COR-L47 (cell line): ENCODE measurements at regions not wholly inside any gene's neighbourhood (a gene's known extent, or its start where the extent isn't known, plus 50 kb on each side); places are given as distances from the start of the nearest gene placed in this dataset.

Source experiments
- DNase-seq: peaks from one replicate; lab custom pipeline; 2025; lab: John Stamatoyannopoulos, UW

DNA sequence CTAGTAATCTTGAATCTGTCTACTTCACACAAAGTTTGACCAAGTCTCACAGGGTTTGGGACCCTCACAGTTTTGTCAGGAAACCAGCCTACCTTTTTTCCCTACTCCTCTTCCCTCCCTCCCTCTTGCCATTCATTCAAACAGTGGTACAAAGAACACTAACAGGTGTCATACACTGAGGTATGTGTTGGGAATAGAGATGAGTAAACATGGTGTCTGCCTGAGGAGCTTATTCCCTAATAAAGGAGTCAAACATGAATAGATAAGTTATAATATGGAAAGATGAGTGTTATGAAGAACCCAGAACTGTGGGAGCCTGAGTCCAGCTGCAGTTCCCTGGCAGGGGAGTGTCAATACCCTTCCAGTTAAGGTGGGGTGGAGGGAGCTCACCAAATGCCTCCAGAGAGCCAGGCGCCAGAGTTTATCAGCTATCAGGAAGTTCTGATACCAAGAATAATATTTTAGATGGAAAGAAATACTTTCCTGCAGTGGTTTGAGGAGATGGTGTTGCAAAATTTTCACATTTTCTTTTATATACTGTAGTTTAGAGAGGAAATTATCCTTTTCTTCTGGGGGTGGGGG lies 183.4 kb upstream of the NR3C1 start:
- no peak for DNase-seq

DNA sequence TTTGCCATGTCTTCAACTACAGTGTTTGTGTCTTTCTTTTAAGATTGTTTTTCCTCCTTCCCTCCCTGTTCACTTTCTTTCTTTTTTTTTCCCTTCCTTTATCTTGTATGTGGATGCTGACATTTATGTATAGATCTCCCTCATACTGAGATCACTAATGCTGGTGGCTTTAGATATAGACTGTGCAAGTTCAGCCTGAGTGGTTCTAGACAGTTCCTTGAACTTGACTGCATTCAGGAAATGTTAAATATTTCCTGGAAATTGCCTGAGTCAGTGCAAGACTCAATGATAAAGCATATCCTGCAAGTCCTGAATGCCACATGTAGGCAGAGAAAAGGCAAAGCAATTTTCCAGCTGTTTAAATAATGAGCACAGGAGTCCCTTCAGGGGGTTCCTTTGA lies 182.5 kb upstream of the NR3C1 start:
- no peak for DNase-seq

DNA sequence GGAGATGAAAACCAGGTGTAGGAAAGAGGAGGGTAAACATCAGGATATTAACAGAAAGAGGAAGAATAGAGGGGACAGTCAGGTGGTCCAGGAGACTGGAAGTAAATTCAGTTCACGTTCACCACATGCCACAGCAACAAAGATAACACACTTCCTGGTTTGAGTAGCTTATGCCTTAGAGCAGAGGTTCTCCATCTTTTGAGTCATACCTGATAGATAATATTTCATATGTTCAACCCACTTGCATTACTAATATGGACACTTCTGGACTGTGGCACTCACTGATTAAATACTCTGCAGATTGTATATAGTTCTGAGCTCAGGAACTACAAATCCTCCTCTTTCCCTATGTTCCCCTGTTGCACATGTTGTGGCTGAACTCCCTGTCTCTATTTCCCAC lies 179.9 kb upstream of the NR3C1 start:
- no peak for DNase-seq

DNA sequence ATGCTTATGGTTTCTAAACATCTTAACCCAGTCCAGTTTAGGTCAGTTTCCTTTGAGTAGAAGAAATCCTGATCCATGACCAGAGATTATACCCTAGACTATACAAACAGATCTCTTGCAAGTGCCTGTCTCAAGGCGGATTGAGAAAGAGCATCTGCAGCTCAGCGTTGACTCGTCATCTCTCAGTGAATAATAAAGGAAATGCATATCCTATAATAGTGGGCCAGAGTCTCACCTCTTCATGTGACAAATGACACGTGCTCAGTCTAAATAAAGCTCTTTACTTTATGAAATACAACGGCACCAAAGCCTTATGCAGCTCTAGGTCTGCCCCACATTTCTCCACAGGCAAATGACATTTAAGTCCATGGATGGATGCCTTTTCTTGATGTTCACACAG lies 179.4 kb upstream of the NR3C1 start:
- no peak for DNase-seq

DNA sequence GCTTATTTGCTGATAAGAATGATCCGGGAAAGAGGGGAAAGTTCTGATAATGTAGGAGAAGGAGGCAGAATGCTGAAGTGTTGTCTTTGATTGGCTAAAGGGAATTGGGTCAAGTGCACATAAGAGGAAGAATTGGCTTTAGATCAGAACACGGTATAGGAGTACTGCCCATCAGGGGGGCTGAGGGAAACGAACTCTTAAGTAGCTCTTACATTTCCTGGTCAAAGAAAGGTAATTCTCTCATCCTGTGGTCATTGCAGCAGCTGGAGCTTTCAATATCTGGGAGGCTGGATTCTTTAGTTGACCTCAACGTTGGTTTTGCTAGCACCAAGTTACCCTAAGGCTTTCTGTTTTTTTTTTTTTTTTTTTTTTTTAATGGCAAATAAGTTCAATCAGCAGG lies 178.7 kb upstream of the NR3C1 start:
- no peak for DNase-seq

DNA sequence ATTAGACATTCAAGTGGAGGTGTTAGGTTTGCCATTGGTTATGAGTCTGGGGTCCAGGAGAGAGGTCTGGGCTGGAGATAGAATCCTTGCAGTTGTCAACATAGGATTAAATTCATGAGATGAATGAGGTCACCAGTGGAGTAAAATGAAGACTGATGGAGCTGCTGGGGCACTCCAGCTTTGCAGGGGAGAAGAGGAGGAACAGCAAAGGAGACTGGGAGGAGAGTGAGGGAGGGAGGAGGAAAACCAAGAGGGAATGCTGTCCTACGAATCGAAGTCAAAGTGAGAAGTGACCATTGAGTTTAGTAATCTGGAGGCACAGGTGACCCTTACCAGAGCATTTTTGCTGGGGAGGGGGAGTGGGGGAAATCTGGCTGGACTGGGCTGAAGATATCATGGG lies 178.2 kb upstream of the NR3C1 start:
- DNase-seq, result no peak

DNA sequence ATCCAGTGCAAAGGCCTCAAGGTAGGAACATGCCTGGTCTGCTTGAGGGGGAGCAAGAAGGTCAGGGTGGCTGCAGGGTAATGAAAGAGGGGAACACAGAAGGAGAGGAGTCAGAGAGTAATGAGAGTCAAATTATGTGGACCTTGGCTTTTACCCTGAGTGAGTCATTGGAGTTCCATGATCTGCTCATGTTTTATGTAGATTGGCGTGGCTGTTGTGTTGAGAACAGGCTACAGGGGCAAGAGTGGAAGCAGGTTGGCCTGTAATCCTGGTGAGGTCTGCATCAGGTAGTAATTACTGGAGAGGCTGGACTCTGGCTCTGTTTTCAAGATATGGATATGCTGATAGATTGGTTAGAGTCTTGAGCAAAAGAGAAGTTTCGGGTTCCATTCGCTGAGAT lies 177.7 kb upstream of the NR3C1 start:
- DNase-seq, result no peak

DNA sequence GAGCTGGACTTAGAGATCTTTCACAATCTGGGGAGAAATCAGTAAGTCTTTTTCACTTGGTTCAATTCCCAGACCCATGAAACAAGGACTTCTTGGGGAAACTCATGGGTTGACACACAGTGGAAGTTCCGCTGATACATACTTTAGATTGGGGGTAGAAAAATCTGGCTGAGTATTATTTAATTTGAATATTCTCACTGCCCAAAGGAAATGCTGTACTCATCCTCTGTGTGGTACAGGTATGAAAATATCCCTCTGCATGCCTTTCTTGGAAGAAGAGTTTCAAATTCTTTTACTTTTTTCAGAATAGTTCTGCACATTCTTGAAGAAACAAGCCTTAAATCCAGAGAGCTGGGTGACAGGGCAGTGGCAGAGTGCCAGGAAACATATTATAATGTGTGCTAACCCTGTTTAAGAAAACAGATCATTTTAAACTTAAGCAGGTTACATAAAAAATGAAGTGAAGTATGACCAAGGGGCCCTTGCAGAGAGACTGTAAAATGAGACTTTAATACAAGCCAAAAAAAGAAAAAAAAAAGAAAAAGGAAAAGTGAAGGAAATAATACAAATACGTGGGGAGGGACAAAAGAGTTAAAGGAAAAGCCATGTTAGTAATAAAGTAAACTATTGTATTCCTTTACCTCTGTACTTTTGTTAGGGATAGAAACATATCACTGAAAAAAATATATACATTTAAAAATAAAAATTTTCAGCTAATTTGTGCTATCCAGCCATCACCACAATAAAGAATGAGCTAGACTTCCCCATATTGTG lies 173.4 kb upstream of the NR3C1 start:
- DNase-seq, result no peak

DNA sequence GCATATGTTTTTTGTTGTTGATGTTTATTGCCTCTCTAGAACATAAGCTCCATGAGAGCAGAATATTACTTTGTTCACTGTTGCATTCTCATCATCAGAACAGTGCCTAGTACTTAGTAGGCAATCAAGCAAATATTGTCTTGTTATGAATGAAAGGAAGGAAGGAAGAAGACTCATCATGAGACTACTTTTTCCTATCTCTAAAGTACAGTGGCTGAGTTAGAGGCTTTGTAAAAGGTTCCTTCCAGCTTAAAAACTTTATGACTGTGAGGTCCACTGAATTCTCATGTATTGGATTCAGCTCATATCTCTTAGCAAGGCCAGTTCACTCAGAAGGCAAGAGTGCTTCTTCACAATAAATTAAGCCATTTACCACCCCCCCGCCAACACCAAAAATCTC lies 171.8 kb upstream of the NR3C1 start:
- DNase-seq, result no peak

DNA sequence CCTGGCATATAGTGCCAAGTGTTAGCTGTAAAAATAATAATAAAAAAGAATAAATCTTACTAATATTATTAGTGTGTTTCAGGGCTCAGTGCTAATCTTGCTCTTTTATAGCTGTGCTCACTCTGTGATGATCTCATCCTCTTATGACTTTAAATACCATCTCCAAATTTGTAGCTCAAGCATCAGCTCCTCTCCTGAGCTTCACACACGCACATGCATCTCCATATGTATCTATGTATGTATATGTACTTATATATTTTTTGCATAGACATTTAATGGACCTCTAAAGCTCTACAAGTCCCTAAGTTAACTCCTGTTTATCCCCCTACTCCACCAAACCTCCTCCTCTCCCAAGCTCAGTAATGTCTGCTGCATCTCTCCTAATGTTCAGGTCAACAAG lies 170.8 kb upstream of the NR3C1 start:
- DNase-seq, result no peak

DNA sequence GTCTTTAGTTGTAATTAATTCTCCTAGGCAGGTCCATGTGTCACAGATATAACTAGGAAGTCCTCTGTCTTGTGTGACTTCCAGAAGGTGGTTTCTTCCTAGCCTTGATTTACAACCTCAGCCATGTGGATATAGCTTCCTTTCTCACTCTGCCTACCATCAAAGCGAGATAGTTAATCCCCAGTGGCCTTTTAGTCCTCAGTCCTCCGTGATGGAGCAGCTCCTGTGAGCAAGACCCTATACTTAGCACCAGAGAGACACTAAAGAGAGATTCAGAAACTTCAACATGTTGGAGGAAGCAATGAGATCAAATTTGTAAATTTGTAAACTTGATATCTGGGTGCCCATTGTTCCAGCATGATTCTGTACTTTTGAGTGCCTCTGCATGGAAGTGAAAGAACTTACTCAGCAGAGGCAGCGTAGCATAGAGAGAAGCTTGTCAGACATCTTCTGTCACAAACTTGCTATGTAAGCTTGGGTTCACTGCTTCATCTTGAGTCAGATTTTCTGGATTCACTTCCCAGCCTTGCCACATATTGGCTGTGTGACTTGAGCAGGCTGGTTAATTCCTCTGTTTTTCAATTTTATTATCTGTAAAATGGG lies 170.2 kb upstream of the NR3C1 start:
- no peak for DNase-seq

DNA sequence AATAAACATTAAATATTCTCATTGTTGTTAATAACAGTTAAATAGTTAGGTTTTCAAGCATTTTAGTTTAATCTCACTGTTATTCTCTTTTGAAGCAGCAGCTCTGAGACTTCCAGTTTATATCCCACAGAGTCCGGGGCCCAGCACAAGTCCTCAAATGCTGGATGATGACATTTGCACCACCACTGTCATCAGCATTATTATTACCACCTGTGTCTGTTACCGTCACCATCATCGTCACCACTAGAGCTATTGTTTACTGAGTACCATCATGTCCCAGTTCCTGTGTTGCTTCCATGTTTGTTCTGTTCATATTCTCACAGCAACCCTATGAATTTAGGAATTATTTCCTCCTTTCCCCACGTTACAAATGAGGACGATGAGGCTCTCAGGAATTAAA lies 169.2 kb upstream of the NR3C1 start:
- DNase-seq, result no peak

DNA sequence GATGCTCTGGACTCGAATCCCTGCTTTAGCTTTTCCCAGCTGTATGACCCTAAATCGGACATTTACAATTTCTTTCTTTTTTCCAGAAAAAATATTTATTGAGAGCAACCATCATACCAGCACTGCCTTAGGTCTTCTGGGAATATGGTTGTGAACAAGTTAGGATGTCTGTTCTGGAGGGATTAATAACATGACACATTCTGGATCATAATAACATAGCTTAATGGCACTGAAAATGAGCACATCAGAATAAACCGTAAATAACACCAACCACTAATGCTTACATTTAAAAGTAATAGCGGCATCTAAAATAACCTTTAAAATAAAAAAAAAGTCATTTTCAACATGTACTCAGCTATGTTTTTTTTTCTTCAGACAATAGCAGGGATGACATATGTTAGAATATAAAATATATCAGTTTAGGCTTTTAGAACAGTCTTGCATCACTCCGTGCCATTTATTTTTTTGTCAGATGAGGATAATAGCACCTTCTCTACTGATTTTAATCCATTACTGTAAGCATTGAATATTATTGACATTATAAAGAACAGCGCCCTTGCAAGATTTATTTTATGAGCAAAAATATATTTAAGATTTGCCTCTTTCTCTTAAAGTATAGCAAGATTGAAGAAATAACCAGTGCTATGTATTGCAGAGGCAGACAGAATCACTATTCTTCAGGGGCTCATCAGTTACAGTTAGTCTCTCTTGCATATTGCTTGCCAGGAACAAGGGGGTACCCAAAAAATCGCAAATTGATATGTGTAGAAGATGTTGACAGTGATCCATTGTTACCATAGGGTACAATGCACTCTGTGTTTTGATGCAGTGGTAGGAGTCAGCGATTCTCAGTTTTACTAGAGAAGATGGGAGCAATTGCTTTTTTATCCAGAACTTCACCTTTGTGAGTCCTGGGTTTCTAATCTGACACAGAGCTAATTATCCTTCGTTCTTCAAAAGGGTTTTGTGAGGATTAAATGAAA lies 168.4 kb upstream of the NR3C1 start:
- no peak for DNase-seq

DNA sequence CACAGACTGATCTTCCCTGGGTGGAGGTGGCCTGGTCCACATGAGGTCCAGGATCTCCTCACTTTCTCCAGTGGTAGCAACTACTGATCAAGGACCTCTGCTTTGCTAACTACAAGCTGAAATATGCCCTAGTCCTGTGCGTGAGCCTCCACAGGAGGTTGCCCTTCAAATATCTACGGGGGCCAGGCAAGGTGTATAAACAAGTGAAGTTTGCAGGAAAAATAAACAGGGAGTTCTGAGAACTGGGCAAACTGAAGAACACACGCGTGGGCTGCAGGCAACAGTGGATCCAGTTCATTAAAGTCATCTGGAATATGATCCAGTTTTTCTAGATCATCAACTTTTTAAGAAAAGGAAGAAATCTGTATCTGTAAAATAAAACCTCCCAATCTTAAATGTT lies 167.5 kb upstream of the NR3C1 start:
- DNase-seq, result no peak

DNA sequence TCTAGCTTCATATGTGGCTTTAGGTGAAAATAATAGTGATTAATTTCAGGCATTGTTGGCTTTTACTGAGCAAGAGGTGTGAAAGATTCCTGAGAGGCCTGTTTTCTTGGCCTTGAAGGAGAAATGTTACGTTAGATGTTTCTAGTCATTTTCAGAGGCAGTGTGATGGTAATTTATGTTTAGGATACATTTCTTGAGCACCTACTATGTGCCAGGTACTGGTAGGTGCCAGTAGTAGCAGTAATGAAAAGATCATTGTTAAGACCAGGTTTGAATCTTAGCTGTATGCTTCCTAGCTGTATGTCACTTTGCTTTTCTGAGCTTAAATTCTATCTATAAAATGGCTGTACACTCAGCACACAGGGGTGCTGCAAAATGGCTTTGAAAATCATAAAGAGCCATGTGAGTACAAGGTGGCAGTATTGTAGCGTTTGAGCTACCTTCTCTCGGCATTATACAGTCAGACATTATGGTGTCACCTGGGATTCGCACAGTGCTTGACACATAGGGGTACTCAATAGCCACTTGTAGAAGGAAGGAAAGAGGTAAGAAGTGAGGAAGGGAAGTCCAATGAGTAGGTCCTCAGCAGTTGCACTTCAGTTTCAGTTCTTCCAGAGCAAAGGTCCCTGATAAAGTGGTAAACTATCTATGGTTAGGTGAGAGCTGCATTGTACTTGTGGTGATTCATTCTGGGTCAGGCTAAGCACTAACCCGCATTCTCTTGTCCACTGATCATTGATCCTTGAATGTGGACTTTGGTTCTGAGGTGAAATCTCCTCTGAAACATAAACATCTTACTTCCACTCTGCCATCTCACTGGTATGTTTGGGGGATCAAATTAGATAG lies 166.5 kb upstream of the NR3C1 start:
- DNase-seq, result no peak

DNA sequence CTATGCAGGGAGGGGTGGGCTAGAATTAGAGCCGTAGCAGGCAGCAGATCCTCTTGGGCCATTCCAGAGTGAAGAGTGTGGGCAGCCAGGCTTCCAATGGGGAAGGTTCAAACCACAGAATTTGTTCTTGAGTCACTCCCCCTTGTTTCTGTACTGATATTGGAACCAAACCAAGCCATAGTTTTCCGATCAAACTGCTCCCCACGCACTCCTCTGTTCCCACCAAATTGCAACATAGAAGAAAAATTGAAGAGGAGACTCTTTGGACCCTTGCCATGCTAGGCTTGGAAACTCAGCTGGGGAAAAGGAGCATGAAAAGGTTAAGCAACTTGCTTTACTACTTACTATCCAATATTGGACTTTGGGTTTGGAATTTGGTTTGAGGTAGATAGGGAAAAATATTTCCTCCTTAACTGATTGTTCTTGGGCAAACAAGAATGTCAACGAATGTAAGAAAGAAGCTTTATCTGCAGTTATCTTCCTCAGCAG lies 165.8 kb upstream of the NR3C1 start:
- DNase-seq, result no peak

DNA sequence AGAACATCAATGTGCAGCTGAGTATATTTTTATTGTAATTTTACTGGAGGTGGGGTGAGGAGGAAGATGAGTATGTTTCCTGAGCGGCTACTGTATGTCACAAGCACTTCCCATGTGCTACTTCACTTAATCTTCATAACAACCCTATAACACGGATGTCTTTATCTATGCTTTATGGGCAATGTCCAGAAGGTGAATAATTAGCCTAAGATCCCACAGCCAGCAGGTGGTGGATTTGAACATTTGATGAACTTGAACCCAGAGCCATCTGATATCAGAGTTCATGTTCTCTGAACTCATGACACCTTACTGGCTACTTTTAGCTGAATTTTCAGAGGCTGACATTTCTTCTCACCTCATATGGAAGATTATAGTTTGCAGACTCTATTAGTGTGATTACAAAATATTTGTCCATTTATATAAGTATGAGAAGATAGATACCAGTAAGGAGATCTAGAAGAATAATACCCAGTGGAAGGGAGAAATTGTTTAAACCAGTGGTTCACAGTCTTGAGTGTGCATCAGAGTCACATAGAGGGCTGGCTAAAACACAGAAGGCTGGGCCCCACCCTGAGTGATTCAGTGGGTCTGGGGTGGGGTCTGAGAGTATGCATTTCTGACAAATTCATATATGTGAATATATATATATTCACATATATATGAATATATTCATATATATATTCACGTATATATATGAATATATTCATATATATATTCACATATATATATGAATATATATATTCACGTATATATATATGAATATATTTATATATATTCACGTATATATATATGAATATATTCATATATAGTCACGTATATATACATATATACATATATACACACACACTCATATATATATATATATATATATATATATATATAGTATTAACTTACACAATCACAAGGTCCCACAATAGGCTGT lies 164.4 kb upstream of the NR3C1 start:
- no peak for DNase-seq

DNA sequence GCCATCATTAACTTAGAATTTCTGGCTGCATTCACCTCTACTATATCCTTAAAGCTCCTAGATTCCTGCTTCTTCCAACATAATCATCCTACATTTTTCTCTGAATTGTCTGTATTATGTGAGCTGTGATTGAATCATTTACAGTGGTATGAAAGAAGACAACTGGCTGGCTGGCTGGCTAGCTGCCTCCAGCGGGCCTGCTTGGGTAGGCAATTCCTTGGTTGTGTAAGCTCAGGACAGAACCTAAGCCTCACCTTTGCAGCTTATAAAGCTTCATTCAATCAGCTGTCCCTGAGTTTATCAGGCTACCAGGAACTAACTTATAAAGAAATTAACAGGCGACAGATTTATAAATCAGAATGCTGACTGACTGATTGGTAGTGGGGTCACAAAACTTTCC lies 162.7 kb upstream of the NR3C1 start:
- DNase-seq, result no peak

DNA sequence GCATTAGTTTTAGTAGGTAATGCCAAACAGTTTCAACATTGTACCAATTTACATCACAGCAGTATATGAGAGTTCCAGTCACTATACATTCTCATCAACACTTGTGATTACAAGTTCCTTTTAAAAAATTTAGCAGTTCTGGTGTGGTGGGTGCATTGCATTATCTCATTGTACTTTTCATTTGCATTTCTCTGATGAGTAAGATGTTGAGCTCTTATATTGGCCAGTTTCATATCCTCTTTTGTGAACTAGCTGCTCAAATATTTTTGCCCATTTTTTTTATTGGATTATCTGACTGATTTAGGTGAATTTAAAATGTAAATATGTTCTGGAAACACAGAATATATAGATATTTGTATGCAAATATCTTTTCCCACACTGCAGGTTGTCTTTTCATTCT lies 160.9 kb upstream of the NR3C1 start:
- DNase-seq, result no peak

DNA sequence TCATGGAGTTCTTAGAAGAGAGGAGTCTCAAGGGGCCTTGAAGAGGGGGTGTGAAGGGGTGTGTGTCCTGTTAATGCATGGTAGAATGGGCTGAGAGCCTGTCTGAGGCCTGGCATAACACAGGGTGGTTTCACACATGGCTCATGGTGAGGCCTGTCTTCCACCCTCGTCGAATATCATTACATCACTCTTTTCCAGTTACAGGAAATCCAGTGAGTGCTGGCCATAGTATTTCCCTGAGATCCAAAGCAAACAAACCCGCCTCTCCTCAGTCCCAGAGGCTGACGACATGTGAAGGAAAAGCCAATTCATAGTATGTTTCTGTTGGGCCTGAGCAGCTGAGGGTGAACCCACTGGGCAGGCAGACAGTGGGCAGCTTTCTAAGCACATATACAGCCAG lies 159.4 kb upstream of the NR3C1 start:
- no peak for DNase-seq
